ENCODE measurements at regions not wholly inside any gene's neighbourhood (a gene's known extent, or its start where the extent isn't known, plus 50 kb on each side); places are given as distances from the start of the nearest gene placed in this dataset.

- H2AFZ ChIP-seq (ENCODE audit: low read length) = no peak overlapping the region
These were observed 51.4 kb downstream of the MRPL36 start for GRCh38 chr5:1748271-1748670.

DNA sequence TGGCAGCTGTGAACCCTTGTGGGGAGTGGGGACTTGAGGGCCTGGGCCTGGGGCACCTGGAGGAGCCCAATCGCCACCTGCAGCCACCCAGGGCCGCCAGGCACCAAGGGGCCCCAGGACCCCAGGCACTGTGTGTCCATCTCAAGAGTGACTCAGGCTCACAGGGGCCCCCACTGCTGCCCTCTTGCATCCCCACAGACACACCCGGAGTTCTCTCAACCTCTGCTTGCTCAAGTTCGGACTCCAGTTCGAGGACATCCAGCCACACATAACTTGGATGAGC is 51.9 kb downstream of the MRPL36 start:
- POLR2A ChIA-PET (ENCODE audit: unreplicated experiment) = no interaction called here
- Histone ChIP-seq H3K27me3 (ENCODE audit: low read length) (peaks cover 94% of the 10 kb centered on the region), H3K4me2 (ENCODE audit: low read length) (no peak overlapping the region)

More at GRCh38 chr5:1748271-1748670, 51.4 kb downstream of the MRPL36 start:
- Histone ChIP-seq H3K4me3 (ENCODE audit: low read length) (no peak overlapping the region), H3K27ac (ENCODE audit: low read length) (no peak overlapping the region), H3K4me2 (ENCODE audit: low read length) (no peak overlapping the region), H3K4me1 (ENCODE audit: insufficient read depth, low read length) (no peaks in the 10 kb centered on the region), H3K79me2 (ENCODE audit: low read length) (no peaks in the 10 kb centered on the region), H3K9me3 (ENCODE audit: low read length) (no peaks in the 10 kb centered on the region), H3K9me2 (replicated peaks; ENCODE audit: low read length) (no peaks in the 10 kb centered on the region), H3K9ac (ENCODE audit: low read length) (no peak overlapping the region), H3F3A (ENCODE audit: low read length, unreplicated experiment) (no peaks in the 10 kb centered on the region), H4K20me1 (ENCODE audit: low read length) (no peaks in the 10 kb centered on the region), H3K27me3 (ENCODE audit: low read length) (peaks cover 94% of the 10 kb centered on the region), H3K36me3 (ENCODE audit: low read depth, low read length) (no peaks in the 10 kb centered on the region)
- no TSS peak for BruUV-seq (replicated peaks)
- no peak for DNase-seq
- intact Hi-C loops (cut with micrococcal nuclease) = no loop called here
- CTCF ChIA-PET = no interaction called here
- TF ChIP-seq EZH2phosphoT487 (IDR thresholded peaks at IDR 0.05; ENCODE audit: borderline replicate concordance, low read length) = no peak
- POLR2A ChIA-PET (ENCODE audit: unreplicated experiment) = no interaction called here
- ATAC-seq = no peak

DNA sequence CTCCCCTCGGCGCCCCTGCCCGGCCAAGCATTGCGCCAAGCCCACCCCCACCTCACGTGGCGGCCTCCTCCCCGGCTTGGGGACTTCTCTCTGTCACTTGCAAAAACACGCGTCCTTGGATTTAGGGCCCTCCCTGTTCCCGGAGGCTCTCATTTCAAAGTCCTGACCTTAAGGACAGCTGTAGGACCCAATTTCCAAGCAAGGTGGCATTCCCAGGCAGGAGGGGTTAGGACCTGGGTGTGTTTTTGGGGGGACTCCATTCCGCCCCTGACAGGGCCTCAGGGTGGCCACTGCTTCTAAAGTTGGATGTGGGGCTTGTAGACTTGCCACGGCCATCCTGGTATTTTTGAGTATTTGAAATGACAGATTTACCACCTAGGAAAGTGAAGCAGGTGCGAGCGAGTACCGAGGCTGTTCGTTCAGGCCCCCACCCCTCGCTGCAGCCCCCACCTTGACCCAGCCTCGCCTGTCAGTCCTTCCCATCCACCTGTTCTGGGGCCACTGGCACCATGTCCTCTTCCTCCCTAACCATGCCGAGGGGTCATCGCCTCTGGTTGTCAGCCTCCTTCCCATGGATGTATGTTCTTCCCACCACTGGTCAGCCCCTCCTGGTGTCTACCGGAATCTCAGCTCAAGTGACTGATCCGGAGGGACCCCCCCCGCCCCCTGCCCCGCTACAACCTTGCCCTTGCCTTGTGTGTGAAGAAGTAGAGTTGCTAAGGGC is 52.4 kb downstream of the MRPL36 start:
- intact Hi-C loops (cut with micrococcal nuclease) = no loop called here
- Histone ChIP-seq H4K20me1 (ENCODE audit: low read length) (no peaks in the 10 kb centered on the region), H3K79me2 (ENCODE audit: low read length) (no peaks in the 10 kb centered on the region), H3K36me3 (ENCODE audit: low read depth, low read length) (no peaks in the 10 kb centered on the region), H2AFZ (ENCODE audit: low read length) (no peak overlapping the region), H3K9ac (ENCODE audit: low read length) (no peak overlapping the region), H3K4me1 (ENCODE audit: insufficient read depth, low read length) (no peaks in the 10 kb centered on the region), H3K9me3 (ENCODE audit: low read length) (no peaks in the 10 kb centered on the region), H3F3A (ENCODE audit: low read length, unreplicated experiment) (no peaks in the 10 kb centered on the region), H3K27me3 (ENCODE audit: low read length) (peaks cover 92% of the 10 kb centered on the region), H3K4me2 (ENCODE audit: low read length) (no peak overlapping the region), H3K4me3 (ENCODE audit: low read length) (no peak overlapping the region), H3K27ac (ENCODE audit: low read length) (no peak overlapping the region), H3K9me2 (replicated peaks; ENCODE audit: low read length) (no peaks in the 10 kb centered on the region)
- no TSS peak for BruUV-seq (replicated peaks)
- POLR2A ChIA-PET (ENCODE audit: unreplicated experiment) = no interaction called here
- ATAC-seq (no peak), DNase-seq (no peak)
- CTCF ChIA-PET = no interaction called here
- TF ChIP-seq, protein P1, sequence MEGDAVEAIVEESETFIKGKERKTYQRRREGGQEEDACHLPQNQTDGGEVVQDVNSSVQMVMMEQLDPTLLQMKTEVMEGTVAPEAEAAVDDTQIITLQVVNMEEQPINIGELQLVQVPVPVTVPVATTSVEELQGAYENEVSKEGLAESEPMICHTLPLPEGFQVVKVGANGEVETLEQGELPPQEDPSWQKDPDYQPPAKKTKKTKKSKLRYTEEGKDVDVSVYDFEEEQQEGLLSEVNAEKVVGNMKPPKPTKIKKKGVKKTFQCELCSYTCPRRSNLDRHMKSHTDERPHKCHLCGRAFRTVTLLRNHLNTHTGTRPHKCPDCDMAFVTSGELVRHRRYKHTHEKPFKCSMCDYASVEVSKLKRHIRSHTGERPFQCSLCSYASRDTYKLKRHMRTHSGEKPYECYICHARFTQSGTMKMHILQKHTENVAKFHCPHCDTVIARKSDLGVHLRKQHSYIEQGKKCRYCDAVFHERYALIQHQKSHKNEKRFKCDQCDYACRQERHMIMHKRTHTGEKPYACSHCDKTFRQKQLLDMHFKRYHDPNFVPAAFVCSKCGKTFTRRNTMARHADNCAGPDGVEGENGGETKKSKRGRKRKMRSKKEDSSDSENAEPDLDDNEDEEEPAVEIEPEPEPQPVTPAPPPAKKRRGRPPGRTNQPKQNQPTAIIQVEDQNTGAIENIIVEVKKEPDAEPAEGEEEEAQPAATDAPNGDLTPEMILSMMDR (conservative IDR thresholded peaks at IDR 0.05; ENCODE audit: low read depth, low read length) = no peak
- TF ChIP-seq EZH2phosphoT487 (IDR thresholded peaks at IDR 0.05; ENCODE audit: borderline replicate concordance, low read length) (no peak), EZH2 (IDR thresholded peaks at IDR 0.05; ENCODE audit: low read length, unreplicated experiment) (no peak)

More for the DNA sequence above, 51.9 kb downstream of the MRPL36 start:
- no peaks in the 10 kb centered on the region for H3K9me3 ChIP-seq (ENCODE audit: low read length)
- no peaks in the 10 kb centered on the region for H3K4me1 ChIP-seq (ENCODE audit: insufficient read depth, low read length)
- H3K27ac ChIP-seq (ENCODE audit: low read length) = no peak overlapping the region
- H3K9ac ChIP-seq (ENCODE audit: low read length) = no peak overlapping the region
- H4K20me1 ChIP-seq (ENCODE audit: low read length) = no peaks in the 10 kb centered on the region
- DNase-seq = no peak
- no peak overlapping the region for H3K4me3 ChIP-seq (ENCODE audit: low read length)
- no peaks in the 10 kb centered on the region for H3K79me2 ChIP-seq (ENCODE audit: low read length)
- TF ChIP-seq EZH2phosphoT487 (IDR thresholded peaks at IDR 0.05; ENCODE audit: borderline replicate concordance, low read length) = no peak
- TF ChIP-seq, protein P1 (conservative IDR thresholded peaks at IDR 0.05; ENCODE audit: low read depth, low read length) = no peak
- TF ChIP-seq EZH2 (IDR thresholded peaks at IDR 0.05; ENCODE audit: low read length, unreplicated experiment) = no peak
- CTCF ChIA-PET = no interaction called here
- BruUV-seq (replicated peaks) = no TSS peak
- intact Hi-C loops (cut with micrococcal nuclease) = no loop called here
- no peaks in the 10 kb centered on the region for H3F3A ChIP-seq (ENCODE audit: low read length, unreplicated experiment)
- ATAC-seq = no peak
- H3K9me2 ChIP-seq (replicated peaks; ENCODE audit: low read length) = no peaks in the 10 kb centered on the region
- no peaks in the 10 kb centered on the region for H3K36me3 ChIP-seq (ENCODE audit: low read depth, low read length)
- H2AFZ ChIP-seq (ENCODE audit: low read length) = no peak overlapping the region
